GM19023 (cell line): ENCODE measurements at regions not wholly inside any gene's neighbourhood (a gene's known extent, or its start where the extent isn't known, plus 50 kb on each side); places are given as distances from the start of the nearest gene placed in this dataset.
"Not testable (repeated sequence)": the region's sequence is repeated elsewhere in the genome, so short reads cannot be mapped to it uniquely, and the experiment has no call there.

Experiments used
- ATAC-seq: cut with Tn5 transposase; IDR thresholded peaks from one replicate; pipeline ENCODE4 v1.9.1; 2021; ENCODE audit warnings: mild to moderate bottlenecking, moderate library complexity; ENCODE audit not compliant: unreplicated experiment

- ATAC-seq, result no peak
Observed at GRCh38 chr5:104512063-104512825, 949.7 kb upstream of the NUDT12 start.

- no peak for ATAC-seq
Observed at GRCh38 chr5:104498281-104498680, 935.7 kb upstream of the NUDT12 start.

- ATAC-seq, result no peak
Observed at GRCh38 chr5:104494083-104494482, 931.5 kb upstream of the NUDT12 start.

- ATAC-seq, result no peak
Observed at GRCh38 chr5:104472811-104473210, 910.2 kb upstream of the NUDT12 start.

- no peak for ATAC-seq
Observed at GRCh38 chr5:104456122-104456521, 893.5 kb upstream of the NUDT12 start.

- ATAC-seq, result no peak
Observed at GRCh38 chr5:104452550-104452949, 890.0 kb upstream of the NUDT12 start.

- not testable (repeated sequence) for ATAC-seq
Observed at GRCh38 chr5:104451911-104452310, 889.3 kb upstream of the NUDT12 start.

GRCh38 chr5:104444656-104445055, 882.1 kb upstream of the NUDT12 start:
- no peak for ATAC-seq

GRCh38 chr5:104443706-104444105, 881.1 kb upstream of the NUDT12 start:
- no peak for ATAC-seq

GRCh38 chr5:104431981-104432380, 869.4 kb upstream of the NUDT12 start:
- ATAC-seq, result no peak

- no peak for ATAC-seq
Observed at GRCh38 chr5:104431002-104431620, 868.5 kb upstream of the NUDT12 start.

GRCh38 chr5:104429911-104430310, 867.3 kb upstream of the NUDT12 start:
- ATAC-seq, result no peak

GRCh38 chr5:104421431-104421830, 858.8 kb upstream of the NUDT12 start:
- ATAC-seq, result no peak

- no peak for ATAC-seq
Observed at GRCh38 chr5:104418056-104418455, 855.5 kb upstream of the NUDT12 start.

- ATAC-seq, result no peak
Observed at GRCh38 chr5:104412649-104413240, 850.2 kb upstream of the NUDT12 start.

GRCh38 chr5:104400941-104401340, 838.4 kb upstream of the NUDT12 start:
- no peak for ATAC-seq

GRCh38 chr5:104385906-104386305, 823.3 kb upstream of the NUDT12 start:
- no peak for ATAC-seq

- no peak for ATAC-seq
Observed at GRCh38 chr5:104375345-104375744, 812.8 kb upstream of the NUDT12 start.

GRCh38 chr5:104372796-104373195, 810.2 kb upstream of the NUDT12 start:
- no peak for ATAC-seq

GRCh38 chr5:104372376-104372775, 809.8 kb upstream of the NUDT12 start:
- no peak for ATAC-seq

GRCh38 chr5:104370523-104370922, 807.9 kb upstream of the NUDT12 start:
- no peak for ATAC-seq

- ATAC-seq, result no peak
Observed at GRCh38 chr5:104367978-104368377, 805.4 kb upstream of the NUDT12 start.
